ENCODE measurements at regions not wholly inside any gene's neighbourhood (a gene's known extent, or its start where the extent isn't known, plus 50 kb on each side); places are given as distances from the start of the nearest gene placed in this dataset.

GRCh38 chr9:118478752-118479151 is 774.5 kb downstream of the TLR4 start:
- no peaks in the 10 kb centered on the region for H4K20me1 ChIP-seq (ENCODE audit: insufficient read depth, low read length)
- no peaks in the 10 kb centered on the region for H3K79me2 ChIP-seq (ENCODE audit: insufficient read depth, low read length)
- no peak overlapping the region for H3K4me3 ChIP-seq (ENCODE audit: low read depth, low read length, poor library complexity, severe bottlenecking)
- H3K4me1 ChIP-seq (ENCODE audit: insufficient read depth, low read length, severe bottlenecking), result no peaks in the 10 kb centered on the region
- H3K27ac ChIP-seq (ENCODE audit: low read depth, low read length, poor library complexity, severe bottlenecking), result no peak overlapping the region
- TF ChIP-seq EZH2 (IDR thresholded peaks at IDR 0.05; ENCODE audit: borderline replicate concordance, low read length), result no peak
- TF ChIP-seq CTCF (IDR thresholded peaks at IDR 0.05; ENCODE audit: low read length), result no peak
- H3K9ac ChIP-seq (ENCODE audit: low read length), result no peak overlapping the region
- H3K36me3 ChIP-seq (ENCODE audit: insufficient read depth, low read length), result no peaks in the 10 kb centered on the region
- H3K9me3 ChIP-seq (ENCODE audit: low read length), result no peaks in the 10 kb centered on the region
- H3K4me2 ChIP-seq (ENCODE audit: low read length), result no peak overlapping the region
- no peaks in the 10 kb centered on the region for H3K9me2 ChIP-seq (ENCODE audit: low read depth, low read length)
- H2AFZ ChIP-seq (ENCODE audit: low read length), result no peak overlapping the region
- H3K27me3 ChIP-seq (ENCODE audit: insufficient read depth, low read length), result no peaks in the 10 kb centered on the region
- no peaks in the 10 kb centered on the region for H3F3A ChIP-seq (ENCODE audit: insufficient read depth, low read length)

DNA sequence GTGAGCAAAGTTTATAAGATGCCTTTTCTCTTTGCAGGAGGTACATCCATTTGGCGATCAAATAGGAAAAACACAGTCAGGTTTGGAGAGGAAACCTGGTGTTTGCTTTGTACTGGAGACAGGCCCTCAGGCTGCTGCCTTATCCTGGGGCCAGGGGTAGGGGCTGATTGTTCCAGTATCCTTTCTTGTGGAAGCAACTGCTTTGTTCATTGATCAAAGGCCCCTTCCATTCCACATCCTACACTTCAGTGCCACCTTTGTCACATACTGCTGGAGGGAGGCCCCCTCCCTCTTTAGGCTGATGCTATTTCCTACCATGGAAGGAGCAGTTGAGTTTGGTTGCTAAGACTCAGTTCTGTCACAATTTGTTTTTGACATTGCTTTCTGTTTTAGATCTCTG is 778.1 kb downstream of the TLR4 start:
- no peaks in the 10 kb centered on the region for H3K27me3 ChIP-seq (ENCODE audit: insufficient read depth, low read length)
- TF ChIP-seq EZH2 (IDR thresholded peaks at IDR 0.05; ENCODE audit: borderline replicate concordance, low read length), result no peak
- no peak for TF ChIP-seq CTCF (IDR thresholded peaks at IDR 0.05; ENCODE audit: low read length)

DNA sequence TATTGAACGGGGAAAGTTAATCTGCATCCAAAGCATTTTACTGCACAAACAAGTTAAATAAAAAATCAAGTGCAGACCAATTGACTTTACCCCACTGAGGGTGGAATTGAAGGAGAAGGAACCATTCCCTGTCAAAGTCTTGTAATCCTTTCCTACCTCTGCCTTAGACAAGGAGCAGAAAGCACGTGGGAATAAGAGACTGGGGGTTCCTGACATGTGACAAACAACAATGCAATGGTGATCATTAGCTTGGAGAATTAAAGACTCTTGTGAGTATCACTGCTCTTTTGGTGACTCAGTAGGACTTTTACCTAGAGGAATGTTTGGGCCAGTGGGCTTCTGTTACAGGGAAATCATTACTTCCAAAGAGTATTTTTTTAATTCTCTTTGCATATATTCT is 779.5 kb downstream of the TLR4 start:
- H3K4me3 ChIP-seq (ENCODE audit: low read depth, low read length, poor library complexity, severe bottlenecking), result no peak overlapping the region
- H3K27me3 ChIP-seq (ENCODE audit: insufficient read depth, low read length), result no peaks in the 10 kb centered on the region
- no peak overlapping the region for H3K9ac ChIP-seq (ENCODE audit: low read length)
- no peaks in the 10 kb centered on the region for H3K4me1 ChIP-seq (ENCODE audit: insufficient read depth, low read length, severe bottlenecking)
- H3K9me2 ChIP-seq (ENCODE audit: low read depth, low read length), result no peaks in the 10 kb centered on the region
- H2AFZ ChIP-seq (ENCODE audit: low read length), result no peak overlapping the region
- no peaks in the 10 kb centered on the region for H4K20me1 ChIP-seq (ENCODE audit: insufficient read depth, low read length)
- H3K27ac ChIP-seq (ENCODE audit: low read depth, low read length, poor library complexity, severe bottlenecking), result no peak overlapping the region
- H3K79me2 ChIP-seq (ENCODE audit: insufficient read depth, low read length), result no peaks in the 10 kb centered on the region
- H3K9me3 ChIP-seq (ENCODE audit: low read length), result no peaks in the 10 kb centered on the region
- H3K36me3 ChIP-seq (ENCODE audit: insufficient read depth, low read length), result no peaks in the 10 kb centered on the region
- no peaks in the 10 kb centered on the region for H3F3A ChIP-seq (ENCODE audit: insufficient read depth, low read length)
- TF ChIP-seq EZH2 (IDR thresholded peaks at IDR 0.05; ENCODE audit: borderline replicate concordance, low read length) (no peak), CTCF (IDR thresholded peaks at IDR 0.05; ENCODE audit: low read length) (no peak)
- H3K4me2 ChIP-seq (ENCODE audit: low read length), result no peak overlapping the region

More for the DNA sequence above, 778.1 kb downstream of the TLR4 start:
- no peaks in the 10 kb centered on the region for H3K9me3 ChIP-seq (ENCODE audit: low read length)
- H3K4me3 ChIP-seq (ENCODE audit: low read depth, low read length, poor library complexity, severe bottlenecking), result no peak overlapping the region
- no peaks in the 10 kb centered on the region for H3F3A ChIP-seq (ENCODE audit: insufficient read depth, low read length)
- no peak overlapping the region for H3K4me2 ChIP-seq (ENCODE audit: low read length)
- H3K4me1 ChIP-seq (ENCODE audit: insufficient read depth, low read length, severe bottlenecking), result no peaks in the 10 kb centered on the region
- H3K79me2 ChIP-seq (ENCODE audit: insufficient read depth, low read length), result no peaks in the 10 kb centered on the region
- H2AFZ ChIP-seq (ENCODE audit: low read length), result no peak overlapping the region
- no peaks in the 10 kb centered on the region for H3K9me2 ChIP-seq (ENCODE audit: low read depth, low read length)
- no peaks in the 10 kb centered on the region for H4K20me1 ChIP-seq (ENCODE audit: insufficient read depth, low read length)
- no peak overlapping the region for H3K27ac ChIP-seq (ENCODE audit: low read depth, low read length, poor library complexity, severe bottlenecking)
- no peaks in the 10 kb centered on the region for H3K36me3 ChIP-seq (ENCODE audit: insufficient read depth, low read length)
- no peak overlapping the region for H3K9ac ChIP-seq (ENCODE audit: low read length)

Measured in OCI-LY1 (cell line).